GM12864 (cell line): ENCODE measurements at regions not wholly inside any gene's neighbourhood (a gene's known extent, or its start where the extent isn't known, plus 50 kb on each side); places are given as distances from the start of the nearest gene placed in this dataset.

Experiments used
- DNase-seq: peaks from one replicate; pipeline ENCODE4 v3.0.0-alpha.2; 2011; ENCODE audit warnings: low read depth
- H3K4me3 ChIP-seq: 2 replicates; pipeline ENCODE4 v1.5.1; 2011; ENCODE audit warnings: mild to moderate bottlenecking, low read depth, low read length, control low read depth
- TF ChIP-seq, protein P1 (sequence below): IDR thresholded peaks from 2 replicates; pipeline ENCODE4 v1.5.1; 2011; ENCODE audit warnings: low read depth, mild to moderate bottlenecking, moderate library complexity, low read length, control low read depth, inconsistent platforms; ENCODE audit errors: missing control alignments

DNA sequence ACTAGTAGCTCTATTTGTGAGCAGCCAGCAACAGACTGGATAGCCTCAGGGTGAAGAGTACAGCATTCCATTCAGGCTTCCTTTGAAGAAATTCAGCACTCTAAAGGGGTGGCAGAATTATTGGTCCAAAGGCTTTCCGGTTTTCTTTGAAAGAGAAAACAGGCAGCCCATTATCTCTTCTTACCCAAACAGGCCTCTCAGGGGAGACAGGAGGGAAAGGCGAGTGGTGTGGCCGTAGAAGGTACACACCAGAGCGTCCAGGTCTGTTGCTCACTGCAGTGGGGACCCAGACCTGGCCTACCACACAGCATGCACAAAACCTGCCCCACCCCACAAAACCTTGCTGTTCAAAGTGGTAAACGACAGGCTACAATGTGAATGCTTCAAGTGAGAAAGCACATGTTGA, 83.3 kb downstream of the ZNF608 start:
- DNase-seq: no peak
- TF ChIP-seq, protein P1, sequence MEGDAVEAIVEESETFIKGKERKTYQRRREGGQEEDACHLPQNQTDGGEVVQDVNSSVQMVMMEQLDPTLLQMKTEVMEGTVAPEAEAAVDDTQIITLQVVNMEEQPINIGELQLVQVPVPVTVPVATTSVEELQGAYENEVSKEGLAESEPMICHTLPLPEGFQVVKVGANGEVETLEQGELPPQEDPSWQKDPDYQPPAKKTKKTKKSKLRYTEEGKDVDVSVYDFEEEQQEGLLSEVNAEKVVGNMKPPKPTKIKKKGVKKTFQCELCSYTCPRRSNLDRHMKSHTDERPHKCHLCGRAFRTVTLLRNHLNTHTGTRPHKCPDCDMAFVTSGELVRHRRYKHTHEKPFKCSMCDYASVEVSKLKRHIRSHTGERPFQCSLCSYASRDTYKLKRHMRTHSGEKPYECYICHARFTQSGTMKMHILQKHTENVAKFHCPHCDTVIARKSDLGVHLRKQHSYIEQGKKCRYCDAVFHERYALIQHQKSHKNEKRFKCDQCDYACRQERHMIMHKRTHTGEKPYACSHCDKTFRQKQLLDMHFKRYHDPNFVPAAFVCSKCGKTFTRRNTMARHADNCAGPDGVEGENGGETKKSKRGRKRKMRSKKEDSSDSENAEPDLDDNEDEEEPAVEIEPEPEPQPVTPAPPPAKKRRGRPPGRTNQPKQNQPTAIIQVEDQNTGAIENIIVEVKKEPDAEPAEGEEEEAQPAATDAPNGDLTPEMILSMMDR: no peak
- H3K4me3 ChIP-seq: no peak overlapping the region

- TF ChIP-seq, protein P1: no peak
- no peak for DNase-seq
- H3K4me3 ChIP-seq: no peak overlapping the region
These were observed 84.2 kb downstream of the ZNF608 start for GRCh38 chr5:124662181-124662781.

- TF ChIP-seq, protein P1: no peak
- no peak overlapping the region for H3K4me3 ChIP-seq
- no peak for DNase-seq
These were observed 84.9 kb downstream of the ZNF608 start for GRCh38 chr5:124661317-124662141.

- TF ChIP-seq, protein P1: no peak
- no peak overlapping the region for H3K4me3 ChIP-seq
- no peak for DNase-seq
These were observed 86.0 kb downstream of the ZNF608 start for GRCh38 chr5:124660229-124661093.

GRCh38 chr5:124659798-124660197, 86.6 kb downstream of the ZNF608 start:
- no peak overlapping the region for H3K4me3 ChIP-seq
- no peak for DNase-seq
- TF ChIP-seq, protein P1: no peak

DNA sequence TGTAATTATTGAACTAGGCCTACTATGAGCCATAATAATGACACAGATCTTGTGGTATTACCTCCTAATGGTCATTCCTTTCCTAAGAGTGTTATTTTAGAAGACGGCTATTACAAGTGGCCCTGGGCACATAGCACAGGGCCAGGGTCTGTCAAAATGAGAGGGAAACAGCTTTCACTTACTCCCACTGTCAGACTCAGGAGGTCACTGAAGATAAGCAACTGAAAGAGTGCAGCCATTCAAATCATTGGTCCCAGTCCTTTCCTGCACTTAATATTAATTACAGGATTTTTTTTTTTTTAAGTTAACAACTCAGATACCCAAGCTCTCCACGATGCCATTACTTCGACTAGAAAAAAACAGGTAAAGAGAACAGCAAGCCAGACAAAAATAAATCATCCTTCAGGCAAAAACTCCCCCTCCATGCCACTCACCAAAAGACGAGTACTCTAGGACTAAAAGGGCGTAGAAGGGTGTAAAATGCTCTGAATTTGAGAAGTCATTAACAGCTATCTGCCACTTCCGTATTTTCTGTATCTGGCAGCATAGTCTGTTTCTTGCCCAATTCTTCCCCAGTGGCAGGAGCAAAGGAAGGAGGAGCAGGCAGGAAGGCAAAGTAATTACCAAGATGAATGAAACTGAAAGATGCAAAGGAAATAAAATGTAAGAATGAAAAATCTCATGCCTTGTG, 87.4 kb downstream of the ZNF608 start:
- TF ChIP-seq, protein P1: no peak
- no peak for DNase-seq
- no peak overlapping the region for H3K4me3 ChIP-seq
